NB4 (cell line): ENCODE measurements at regions not wholly inside any gene's neighbourhood (a gene's known extent, or its start where the extent isn't known, plus 50 kb on each side); places are given as distances from the start of the nearest gene placed in this dataset.

Source experiments
- TF ChIP-seq, protein P1 (sequence below): IDR thresholded peaks from one replicate; pipeline ENCODE4 v1.5.1; 2012; ENCODE audit warnings: low read depth, low read length
- TF ChIP-seq, protein P2 (sequence below): IDR thresholded peaks from 2 replicates; pipeline ENCODE4 v1.6.1; 2011; ENCODE audit warnings: low read depth, low read length

DNA sequence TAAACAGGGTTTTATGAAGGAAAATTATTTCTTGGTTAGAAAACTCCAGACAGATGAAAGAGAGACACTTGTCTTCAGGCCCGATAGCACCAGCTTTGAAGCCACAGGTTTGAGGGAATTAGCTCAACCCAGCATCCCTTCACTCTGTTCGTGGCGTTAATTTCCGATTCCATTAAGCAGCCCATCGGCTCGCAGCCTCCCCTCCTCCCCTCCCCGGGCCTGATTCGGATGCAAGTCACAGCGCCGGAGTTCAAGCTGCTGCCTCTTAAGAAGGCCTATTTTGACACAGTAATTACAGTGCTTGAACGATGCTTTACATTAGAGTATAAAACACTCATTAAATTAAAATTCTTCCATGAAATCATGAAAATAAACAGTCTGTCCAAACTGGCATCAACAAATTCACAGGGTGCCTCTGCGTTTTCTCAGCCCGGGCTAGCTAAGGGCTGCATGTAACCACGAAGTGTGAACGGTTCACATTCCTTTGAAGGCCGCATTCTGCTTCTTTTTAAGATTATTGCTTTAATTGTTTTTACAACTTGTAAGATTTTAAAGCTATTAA lies 145.8 kb downstream of the DICER1 start:
- TF ChIP-seq, protein P1, sequence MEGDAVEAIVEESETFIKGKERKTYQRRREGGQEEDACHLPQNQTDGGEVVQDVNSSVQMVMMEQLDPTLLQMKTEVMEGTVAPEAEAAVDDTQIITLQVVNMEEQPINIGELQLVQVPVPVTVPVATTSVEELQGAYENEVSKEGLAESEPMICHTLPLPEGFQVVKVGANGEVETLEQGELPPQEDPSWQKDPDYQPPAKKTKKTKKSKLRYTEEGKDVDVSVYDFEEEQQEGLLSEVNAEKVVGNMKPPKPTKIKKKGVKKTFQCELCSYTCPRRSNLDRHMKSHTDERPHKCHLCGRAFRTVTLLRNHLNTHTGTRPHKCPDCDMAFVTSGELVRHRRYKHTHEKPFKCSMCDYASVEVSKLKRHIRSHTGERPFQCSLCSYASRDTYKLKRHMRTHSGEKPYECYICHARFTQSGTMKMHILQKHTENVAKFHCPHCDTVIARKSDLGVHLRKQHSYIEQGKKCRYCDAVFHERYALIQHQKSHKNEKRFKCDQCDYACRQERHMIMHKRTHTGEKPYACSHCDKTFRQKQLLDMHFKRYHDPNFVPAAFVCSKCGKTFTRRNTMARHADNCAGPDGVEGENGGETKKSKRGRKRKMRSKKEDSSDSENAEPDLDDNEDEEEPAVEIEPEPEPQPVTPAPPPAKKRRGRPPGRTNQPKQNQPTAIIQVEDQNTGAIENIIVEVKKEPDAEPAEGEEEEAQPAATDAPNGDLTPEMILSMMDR = no peak
- TF ChIP-seq, protein P2, sequence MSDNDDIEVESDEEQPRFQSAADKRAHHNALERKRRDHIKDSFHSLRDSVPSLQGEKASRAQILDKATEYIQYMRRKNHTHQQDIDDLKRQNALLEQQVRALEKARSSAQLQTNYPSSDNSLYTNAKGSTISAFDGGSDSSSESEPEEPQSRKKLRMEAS = no peak
